ENCODE measurements at regions not wholly inside any gene's neighbourhood (a gene's known extent, or its start where the extent isn't known, plus 50 kb on each side); places are given as distances from the start of the nearest gene placed in this dataset.
"Not testable (repeated sequence)": the region's sequence is repeated elsewhere in the genome, so short reads cannot be mapped to it uniquely, and the experiment has no call there.

DNA sequence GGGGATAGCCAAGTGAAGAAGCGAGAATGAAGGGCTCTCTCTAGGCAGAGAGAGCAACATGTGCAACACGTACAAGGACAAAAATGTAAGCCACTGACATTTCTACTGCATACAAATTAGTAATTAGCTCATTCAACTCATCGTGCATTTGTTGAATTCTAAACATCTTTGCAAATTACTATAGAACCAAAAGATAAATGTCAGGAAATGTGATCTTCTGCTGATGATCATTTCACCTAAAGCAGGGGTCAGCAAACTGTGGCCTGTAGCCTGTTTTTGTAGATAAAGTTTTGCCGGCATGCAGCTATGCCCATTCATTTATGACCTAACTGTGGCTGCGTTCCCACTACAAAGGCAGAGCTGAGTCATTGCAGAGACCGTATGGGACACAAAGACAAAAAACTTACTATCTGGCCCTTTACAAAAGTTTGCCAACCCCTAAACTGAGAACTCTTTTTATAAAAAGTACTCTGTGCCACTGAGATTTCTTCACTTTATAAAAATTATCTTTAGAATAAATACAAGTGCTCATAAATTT lies 87.7 kb upstream of the NBPF12 start:
- H3K9ac ChIP-seq (replicated peaks; ENCODE audit: extremely low read depth, insufficient read depth, low read length); H3K79me2 ChIP-seq (ENCODE audit: control insufficient read depth, insufficient read depth, low read length); H2AFZ ChIP-seq (ENCODE audit: low read depth, low read length); POLR2A ChIA-PET; H3K27ac ChIP-seq (ENCODE audit: insufficient read depth, low read depth, low read length); H3K9me3 ChIP-seq (replicated peaks; ENCODE audit: control insufficient read depth, insufficient read depth, low read length); H3K9me1 ChIP-seq (replicated peaks; ENCODE audit: control insufficient read depth, extremely low read depth, insufficient read depth, low read length); H3K4me3 ChIP-seq (replicated peaks in 1 of 3; ENCODE audit: insufficient read depth in 1 of 3, low read depth in 1 of 3, low read length in 3 of 3); intact Hi-C loops (cut with micrococcal nuclease); H3K36me3 ChIP-seq (ENCODE audit: control insufficient read depth in 2 of 2, extremely low read depth in 1 of 2, insufficient read depth in 2 of 2, low read length in 2 of 2); H3K4me2 ChIP-seq (ENCODE audit: insufficient read depth, low read length); DNase-seq (ENCODE audit: low read depth, low spot score); CTCF ChIA-PET; FAIRE-seq; H4K20me1 ChIP-seq (replicated peaks; ENCODE audit: control insufficient read depth, extremely low read depth, insufficient read depth, low read length); dilution Hi-C loops (cut with MboI; ENCODE audit: extremely low pct_ligation_motif_present, low sequenced_read_pairs); H3K4me1 ChIP-seq (ENCODE audit: control insufficient read depth, extremely low read depth, insufficient read depth, low read length); H3K27me3 ChIP-seq (ENCODE audit: control insufficient read depth in 2 of 2, insufficient read depth in 2 of 2, low read length in 2 of 2); BruUV-seq (replicated peaks): not testable (repeated sequence)

DNA sequence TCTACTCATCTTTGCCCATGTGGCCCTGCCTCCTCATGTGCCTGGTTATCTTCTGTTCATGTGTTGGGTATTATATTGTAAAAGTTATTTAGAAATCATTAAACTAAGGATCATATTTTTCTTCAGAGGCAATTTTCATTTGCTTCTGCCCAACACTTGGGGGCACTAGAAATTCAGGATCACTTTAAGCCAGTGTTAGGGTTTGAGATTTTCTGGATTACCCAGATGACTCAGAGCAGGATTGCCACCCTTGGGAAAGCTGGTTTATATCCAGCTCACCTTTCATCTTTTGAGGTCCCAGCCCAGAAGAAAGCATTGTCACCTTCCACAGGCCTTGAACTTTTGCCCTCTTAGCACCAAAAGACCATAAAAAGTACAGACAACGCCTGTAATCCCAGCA lies 99.4 kb upstream of the NBPF12 start:
- CTCF ChIA-PET; H2AFZ ChIP-seq (ENCODE audit: low read depth, low read length); H3K9me3 ChIP-seq (replicated peaks; ENCODE audit: control insufficient read depth, insufficient read depth, low read length); BruUV-seq (replicated peaks); H3K27me3 ChIP-seq (ENCODE audit: control insufficient read depth in 2 of 2, insufficient read depth in 2 of 2, low read length in 2 of 2); H3K9me1 ChIP-seq (replicated peaks; ENCODE audit: control insufficient read depth, extremely low read depth, insufficient read depth, low read length); intact Hi-C loops (cut with micrococcal nuclease); H3K4me3 ChIP-seq (replicated peaks in 1 of 3; ENCODE audit: insufficient read depth in 1 of 3, low read depth in 1 of 3, low read length in 3 of 3); H3K27ac ChIP-seq (ENCODE audit: insufficient read depth, low read depth, low read length); H4K20me1 ChIP-seq (replicated peaks; ENCODE audit: control insufficient read depth, extremely low read depth, insufficient read depth, low read length); DNase-seq (ENCODE audit: low read depth, low spot score); H3K4me2 ChIP-seq (ENCODE audit: insufficient read depth, low read length); dilution Hi-C loops (cut with MboI; ENCODE audit: extremely low pct_ligation_motif_present, low sequenced_read_pairs); H3K4me1 ChIP-seq (ENCODE audit: control insufficient read depth, extremely low read depth, insufficient read depth, low read length); H3K79me2 ChIP-seq (ENCODE audit: control insufficient read depth, insufficient read depth, low read length); H3K36me3 ChIP-seq (ENCODE audit: control insufficient read depth in 2 of 2, extremely low read depth in 1 of 2, insufficient read depth in 2 of 2, low read length in 2 of 2); POLR2A ChIA-PET; FAIRE-seq; H3K9ac ChIP-seq (replicated peaks; ENCODE audit: extremely low read depth, insufficient read depth, low read length): not testable (repeated sequence)

DNA sequence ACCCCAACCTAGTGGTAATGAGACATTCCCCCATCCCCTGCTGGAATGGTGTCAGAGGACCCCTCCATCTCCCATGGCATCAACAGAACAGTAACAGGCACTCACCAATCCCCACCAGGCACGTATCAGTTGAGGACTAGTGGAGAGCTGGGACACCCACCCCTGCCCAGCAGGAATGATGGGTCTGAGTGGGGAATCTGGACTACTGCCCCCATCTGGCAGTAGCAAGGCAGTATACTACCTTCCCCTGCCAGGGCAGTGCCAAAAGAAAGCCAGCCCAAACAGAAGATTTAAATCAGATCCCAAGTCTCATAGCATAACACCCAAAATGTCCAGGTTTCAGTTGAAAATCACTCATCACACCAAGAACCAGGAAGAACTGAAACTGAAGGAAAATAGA lies 111.2 kb upstream of the NBPF12 start:
- CTCF ChIA-PET; H3K36me3 ChIP-seq (ENCODE audit: control insufficient read depth in 2 of 2, extremely low read depth in 1 of 2, insufficient read depth in 2 of 2, low read length in 2 of 2); H3K9me3 ChIP-seq (replicated peaks; ENCODE audit: control insufficient read depth, insufficient read depth, low read length); H3K4me2 ChIP-seq (ENCODE audit: insufficient read depth, low read length); H3K27me3 ChIP-seq (ENCODE audit: control insufficient read depth in 2 of 2, insufficient read depth in 2 of 2, low read length in 2 of 2); POLR2A ChIA-PET; H3K9ac ChIP-seq (replicated peaks; ENCODE audit: extremely low read depth, insufficient read depth, low read length); H2AFZ ChIP-seq (ENCODE audit: low read depth, low read length); FAIRE-seq; H3K4me3 ChIP-seq (replicated peaks in 1 of 3; ENCODE audit: insufficient read depth in 1 of 3, low read depth in 1 of 3, low read length in 3 of 3); H4K20me1 ChIP-seq (replicated peaks; ENCODE audit: control insufficient read depth, extremely low read depth, insufficient read depth, low read length); dilution Hi-C loops (cut with MboI; ENCODE audit: extremely low pct_ligation_motif_present, low sequenced_read_pairs); H3K27ac ChIP-seq (ENCODE audit: insufficient read depth, low read depth, low read length); H3K79me2 ChIP-seq (ENCODE audit: control insufficient read depth, insufficient read depth, low read length); BruUV-seq (replicated peaks); DNase-seq (ENCODE audit: low read depth, low spot score); H3K9me1 ChIP-seq (replicated peaks; ENCODE audit: control insufficient read depth, extremely low read depth, insufficient read depth, low read length); H3K4me1 ChIP-seq (ENCODE audit: control insufficient read depth, extremely low read depth, insufficient read depth, low read length); intact Hi-C loops (cut with micrococcal nuclease): not testable (repeated sequence)

DNA sequence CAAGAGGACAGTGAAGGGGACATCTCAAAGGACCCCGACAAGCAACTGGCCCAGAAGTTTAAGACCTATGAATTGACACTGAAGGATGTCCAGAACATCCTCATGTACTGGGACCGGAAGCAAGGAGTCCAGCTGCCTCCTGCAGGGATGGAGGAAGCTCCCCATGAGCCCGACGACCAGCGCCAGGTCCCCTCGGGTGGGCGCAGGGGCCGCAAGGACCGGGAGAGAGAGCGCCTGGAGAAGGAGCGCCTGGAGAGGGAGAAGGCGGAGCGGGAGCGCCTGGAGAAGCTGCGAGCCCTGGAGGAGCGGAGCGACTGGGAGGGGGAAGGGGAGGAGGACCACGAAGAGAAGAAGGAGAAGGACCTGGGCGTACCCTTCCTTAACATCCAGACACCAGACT lies 143.9 kb upstream of the NBPF12 start:
- H2AFZ ChIP-seq (ENCODE audit: low read depth, low read length); H3K4me3 ChIP-seq (replicated peaks in 1 of 3; ENCODE audit: insufficient read depth in 1 of 3, low read depth in 1 of 3, low read length in 3 of 3); H3K9ac ChIP-seq (replicated peaks; ENCODE audit: extremely low read depth, insufficient read depth, low read length); intact Hi-C loops (cut with micrococcal nuclease); H3K9me3 ChIP-seq (replicated peaks; ENCODE audit: control insufficient read depth, insufficient read depth, low read length); H3K27ac ChIP-seq (ENCODE audit: insufficient read depth, low read depth, low read length); H3K36me3 ChIP-seq (ENCODE audit: control insufficient read depth in 2 of 2, extremely low read depth in 1 of 2, insufficient read depth in 2 of 2, low read length in 2 of 2); H3K27me3 ChIP-seq (ENCODE audit: control insufficient read depth in 2 of 2, insufficient read depth in 2 of 2, low read length in 2 of 2); FAIRE-seq; dilution Hi-C loops (cut with MboI; ENCODE audit: extremely low pct_ligation_motif_present, low sequenced_read_pairs); POLR2A ChIA-PET; H3K4me1 ChIP-seq (ENCODE audit: control insufficient read depth, extremely low read depth, insufficient read depth, low read length); BruUV-seq (replicated peaks); H3K79me2 ChIP-seq (ENCODE audit: control insufficient read depth, insufficient read depth, low read length); H3K4me2 ChIP-seq (ENCODE audit: insufficient read depth, low read length); H4K20me1 ChIP-seq (replicated peaks; ENCODE audit: control insufficient read depth, extremely low read depth, insufficient read depth, low read length); H3K9me1 ChIP-seq (replicated peaks; ENCODE audit: control insufficient read depth, extremely low read depth, insufficient read depth, low read length); DNase-seq (ENCODE audit: low read depth, low spot score); CTCF ChIA-PET: not testable (repeated sequence)
